GM19397 (cell line): ENCODE measurements at regions not wholly inside any gene's neighbourhood (a gene's known extent, or its start where the extent isn't known, plus 50 kb on each side); places are given as distances from the start of the nearest gene placed in this dataset.
A peak's percentile ranks its signal among the peaks of the same experiment; 100 is the strongest.
"Not testable (repeated sequence)": the region's sequence is repeated elsewhere in the genome, so short reads cannot be mapped to it uniquely, and the experiment has no call there.

ENCODE experiments used
- ATAC-seq: cut with Tn5 transposase; IDR thresholded peaks from one replicate; pipeline ENCODE4 v1.9.1; 2021; ENCODE audit warnings: mild to moderate bottlenecking, moderate library complexity; ENCODE audit not compliant: unreplicated experiment

- not testable (repeated sequence) for ATAC-seq
Measured at GRCh38 chr15:31647337-31647826, 320.7 kb downstream of the KLF13 start.

DNA sequence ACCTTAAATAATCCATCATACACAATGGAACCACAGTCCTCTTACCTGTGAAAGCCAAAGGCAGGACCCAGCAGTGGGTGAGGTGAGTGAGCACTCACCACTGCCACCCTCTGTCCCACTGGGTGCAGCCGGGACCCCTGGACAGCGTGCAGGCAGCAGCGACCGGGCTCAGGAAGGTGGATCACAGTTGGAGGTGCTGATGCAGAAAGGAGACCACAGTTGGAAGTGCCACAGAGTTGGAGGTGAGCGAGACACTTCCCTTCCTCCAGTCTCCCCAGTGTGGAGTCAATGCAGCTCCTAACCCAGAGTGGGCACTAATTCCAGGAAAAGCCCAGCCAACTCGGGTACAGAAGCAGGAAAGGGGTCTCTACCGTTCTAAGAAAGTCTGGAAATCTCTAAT, 323.0 kb downstream of the KLF13 start:
- ATAC-seq: not testable (repeated sequence)

GRCh38 chr15:31650055-31650701, 323.5 kb downstream of the KLF13 start:
- not testable (repeated sequence) for ATAC-seq

- ATAC-seq: not testable (repeated sequence)
Measured at GRCh38 chr15:31656915-31657314, 330.3 kb downstream of the KLF13 start.

GRCh38 chr15:31660816-31661215, 334.2 kb downstream of the KLF13 start:
- no peak for ATAC-seq

GRCh38 chr15:31665732-31666131, 339.1 kb downstream of the KLF13 start:
- ATAC-seq: not testable (repeated sequence)

- not testable (repeated sequence) for ATAC-seq
Measured at GRCh38 chr15:31669158-31669908, 342.7 kb downstream of the KLF13 start.

DNA sequence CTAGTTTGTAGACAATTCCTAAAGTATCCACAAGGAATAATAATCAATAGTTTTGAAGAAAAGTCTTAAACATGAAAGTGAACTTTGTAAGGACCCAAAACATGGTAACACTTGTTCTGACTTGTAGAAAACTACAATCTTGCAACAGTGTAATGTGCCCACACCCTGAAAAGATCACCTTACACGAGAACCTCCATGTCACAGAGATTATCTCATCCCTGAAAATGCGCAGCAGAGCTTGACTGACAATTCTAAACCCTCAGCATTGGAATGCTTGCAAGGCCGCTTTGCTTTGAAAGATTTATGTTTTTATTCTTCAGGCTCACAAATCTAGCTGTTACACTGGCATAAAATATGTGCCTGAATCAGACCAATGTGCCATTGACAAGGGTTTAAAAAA, 346.6 kb downstream of the KLF13 start:
- not testable (repeated sequence) for ATAC-seq

DNA sequence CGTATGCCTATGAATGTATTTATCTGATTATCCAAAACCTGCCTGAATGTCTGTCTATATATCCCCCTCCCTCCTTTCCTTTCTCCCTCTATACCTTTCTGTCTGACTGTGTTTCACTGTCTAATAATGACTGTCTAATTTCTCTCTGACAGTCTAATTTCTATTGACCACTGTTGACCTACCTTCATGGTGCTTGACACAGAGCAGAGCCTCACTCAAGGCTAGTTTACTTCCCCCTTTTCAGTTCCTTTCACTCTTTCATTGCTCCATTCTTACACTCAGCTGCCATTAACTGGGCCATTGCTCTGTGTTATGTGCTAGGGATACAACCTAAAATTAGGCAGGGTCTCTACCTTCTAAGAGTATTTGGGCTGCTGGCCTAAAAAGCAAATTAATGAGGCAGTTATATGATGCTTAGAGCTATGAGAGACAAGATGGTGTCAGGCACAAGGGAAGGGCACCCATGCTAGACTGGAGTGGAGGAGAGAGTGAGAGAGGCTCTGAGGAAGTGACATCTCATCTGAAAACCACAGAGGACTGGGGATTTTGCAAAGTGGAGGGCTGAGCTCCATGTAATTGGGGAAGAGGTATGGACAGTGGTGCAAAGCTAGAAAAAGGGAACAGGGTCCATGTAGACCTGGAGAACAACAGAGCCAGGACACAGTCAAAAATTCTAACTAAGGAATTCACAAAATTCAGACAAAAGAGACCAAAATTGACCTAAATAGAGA, 348.6 kb upstream of the CHRNA7 start:
- not testable (repeated sequence) for ATAC-seq

- not testable (repeated sequence) for ATAC-seq
Measured at GRCh38 chr15:31687088-31687487, 343.2 kb upstream of the CHRNA7 start.

DNA sequence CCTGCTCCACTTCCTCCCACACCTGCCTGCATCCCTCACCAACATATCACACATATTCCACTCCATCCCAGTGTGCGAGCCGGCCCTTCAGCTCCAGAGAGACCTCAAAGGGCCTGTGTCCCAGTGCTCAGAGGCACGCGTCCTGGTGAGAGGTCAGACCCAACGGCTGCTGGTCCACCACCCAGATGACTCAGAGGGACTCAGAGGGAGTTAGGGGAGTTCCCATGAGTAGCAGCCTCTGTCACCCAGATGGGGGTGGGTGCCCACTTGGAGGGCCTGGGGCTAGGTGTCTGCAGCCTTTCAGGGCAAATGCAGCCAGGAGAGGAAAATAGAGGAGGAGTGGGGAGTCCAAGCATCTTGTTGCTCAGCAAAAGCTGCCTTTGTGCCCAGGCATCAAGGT, 333.8 kb upstream of the CHRNA7 start:
- not testable (repeated sequence) for ATAC-seq

GRCh38 chr15:31705076-31705678, 325.1 kb upstream of the CHRNA7 start:
- ATAC-seq: not testable (repeated sequence)

DNA sequence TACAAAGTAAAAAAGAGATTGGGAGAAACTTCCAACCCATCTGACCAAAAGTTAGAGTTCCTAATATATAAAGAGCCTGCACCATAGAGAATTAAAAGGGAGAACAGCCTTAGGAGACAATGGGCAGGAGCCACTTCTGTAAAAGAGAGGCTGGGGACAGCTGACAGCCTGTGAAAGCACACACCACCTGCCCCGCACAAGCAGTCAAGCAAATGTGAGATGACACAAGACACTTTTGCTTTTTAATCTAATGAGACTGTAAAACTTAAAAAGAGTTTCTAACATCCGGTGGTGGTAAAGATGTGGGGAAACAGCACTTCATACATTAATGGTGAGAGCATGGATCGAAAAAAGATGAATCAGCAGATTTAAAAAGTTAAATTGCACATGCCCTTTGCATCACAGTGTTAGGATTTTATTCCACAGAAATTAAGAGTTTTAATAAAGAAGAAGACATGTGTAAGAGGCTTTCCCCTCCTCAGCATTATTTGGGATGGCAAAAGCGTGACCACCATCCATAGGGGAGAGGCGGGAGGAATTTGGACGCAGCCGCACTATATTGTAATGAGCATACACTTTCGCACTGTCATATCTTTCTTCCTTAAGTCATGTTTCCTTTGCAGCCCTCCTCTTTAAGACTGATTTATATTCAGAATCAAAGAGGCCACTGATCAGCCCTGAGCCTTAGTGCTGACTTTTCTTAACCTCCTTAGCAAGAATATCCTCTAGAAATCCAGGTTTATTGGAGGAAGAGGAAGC, 322.2 kb upstream of the CHRNA7 start:
- ATAC-seq: peak; percentile 54

- peak; percentile 73 for ATAC-seq
Measured at GRCh38 chr15:31708703-31709327, 321.5 kb upstream of the CHRNA7 start.

DNA sequence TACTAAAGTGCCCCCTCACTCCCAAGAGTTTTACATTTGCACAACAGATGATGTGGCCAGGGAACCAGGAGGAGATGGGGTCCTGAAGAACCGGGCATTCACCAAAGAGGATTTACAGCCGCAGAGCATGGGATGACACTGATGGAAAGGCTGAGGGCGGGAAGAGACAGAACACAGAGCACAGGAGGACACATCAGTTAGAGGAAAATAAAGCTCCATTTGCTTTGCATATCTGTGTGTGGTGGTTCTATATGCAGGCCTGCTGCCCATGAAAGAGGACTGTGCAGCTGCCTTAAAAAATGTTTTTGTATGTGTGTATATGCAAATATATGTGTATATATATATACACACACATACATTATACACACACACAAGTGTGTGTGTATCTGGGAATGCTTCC, 320.8 kb upstream of the CHRNA7 start:
- not testable (repeated sequence) for ATAC-seq

DNA sequence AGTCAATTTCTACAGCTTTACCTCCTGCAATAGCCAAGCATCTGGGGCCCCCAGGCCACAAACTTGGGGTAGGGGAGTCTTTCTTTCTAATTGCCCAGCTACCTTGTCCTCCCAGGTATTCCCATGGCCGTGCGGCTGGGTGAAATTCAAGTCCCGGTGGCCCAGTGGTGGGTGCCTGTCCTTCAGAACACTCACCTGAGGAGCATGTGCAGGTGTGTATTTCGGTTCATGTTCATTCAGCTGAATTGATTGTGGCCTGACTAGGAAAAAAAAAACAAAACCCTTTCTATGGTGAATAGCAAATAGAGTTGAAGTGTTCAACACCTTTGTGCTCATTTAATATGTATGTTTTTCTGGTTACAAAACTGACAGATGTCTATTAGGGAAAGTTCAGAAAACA, 319.5 kb upstream of the CHRNA7 start:
- ATAC-seq: not testable (repeated sequence)

DNA sequence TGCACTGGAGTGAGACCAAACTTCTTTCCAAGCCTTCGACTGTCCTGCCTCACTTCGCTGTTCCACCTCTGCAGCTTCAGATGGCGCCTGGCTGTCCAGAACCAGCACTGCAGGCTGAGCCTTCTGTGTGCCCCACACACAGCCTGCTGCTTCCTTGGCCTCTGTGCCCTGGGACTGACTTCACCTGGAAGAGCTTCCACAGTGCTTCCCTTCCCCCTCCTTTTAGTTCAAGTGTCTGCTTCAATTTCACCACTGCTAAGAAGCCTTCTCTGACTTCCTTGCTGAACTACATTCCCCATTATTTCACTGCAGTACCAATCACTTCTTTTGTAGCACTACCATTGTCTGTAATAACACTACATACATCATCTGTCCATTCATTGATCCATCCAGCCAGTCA, 315.1 kb upstream of the CHRNA7 start:
- ATAC-seq: not testable (repeated sequence)

DNA sequence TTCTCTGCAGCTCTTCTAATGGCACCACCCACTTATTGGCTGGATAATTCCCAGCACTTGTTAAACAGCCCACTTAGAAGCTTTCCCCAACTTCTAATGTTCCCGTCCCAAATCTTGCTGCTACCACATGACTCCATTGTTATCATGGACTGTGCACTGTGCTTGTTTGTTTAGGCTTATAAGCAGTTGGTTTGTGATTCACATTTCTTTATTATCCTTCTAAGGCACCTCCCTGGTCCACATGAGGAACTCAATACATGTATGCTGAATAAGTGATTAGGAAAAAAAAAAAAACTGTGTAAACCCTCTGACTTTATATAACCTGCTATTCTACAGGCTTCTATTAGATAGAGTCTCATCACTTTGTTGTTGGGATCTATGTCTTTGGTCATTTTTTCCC, 311.7 kb upstream of the CHRNA7 start:
- ATAC-seq: not testable (repeated sequence)

- ATAC-seq: not testable (repeated sequence)
Measured at GRCh38 chr15:31719396-31720022, 310.8 kb upstream of the CHRNA7 start.
